Kasumi-1 (cell line): ENCODE measurements at regions not wholly inside any gene's neighbourhood (a gene's known extent, or its start where the extent isn't known, plus 50 kb on each side); places are given as distances from the start of the nearest gene placed in this dataset.

Experiments used
- DNase-seq, 2 experiments: peaks; one replicate each; lab custom pipeline; 2025; lab: John Stamatoyannopoulos, UW

GRCh38 chr6:108751851-108752732 is 96.1 kb upstream of the ARMC2 start:
- DNase-seq = no peak

- DNase-seq = no peak
Measured at GRCh38 chr6:108752733-108753590, 95.3 kb upstream of the ARMC2 start.

GRCh38 chr6:108755257-108756240 is 92.7 kb upstream of the ARMC2 start:
- DNase-seq = no peak

- no peak for DNase-seq
Measured at GRCh38 chr6:108757357-108757756, 90.9 kb upstream of the ARMC2 start.

GRCh38 chr6:108758884-108759283 is 89.3 kb upstream of the ARMC2 start:
- DNase-seq = no peak

GRCh38 chr6:108760126-108761050 is 87.8 kb upstream of the ARMC2 start:
- DNase-seq = peak; percentile 61 to 72

- DNase-seq = peak; percentile 73 to 76
Measured at GRCh38 chr6:108762394-108762793, 85.8 kb upstream of the ARMC2 start.

GRCh38 chr6:108763931-108764579 is 84.2 kb upstream of the ARMC2 start:
- DNase-seq = no peak

- DNase-seq = no peak
Measured at GRCh38 chr6:108764580-108764950, 83.7 kb upstream of the ARMC2 start.

GRCh38 chr6:108765495-108765894 is 82.7 kb upstream of the ARMC2 start:
- DNase-seq = no peak

- DNase-seq = no peak
Measured at GRCh38 chr6:108766419-108766818, 81.8 kb upstream of the ARMC2 start.

GRCh38 chr6:108766886-108767285 is 81.3 kb upstream of the ARMC2 start:
- DNase-seq = no peak

- DNase-seq = no peak
Measured at GRCh38 chr6:108767418-108768165, 80.6 kb upstream of the ARMC2 start.

- DNase-seq = no peak
Measured at GRCh38 chr6:108768166-108768555, 80.1 kb upstream of the ARMC2 start.

GRCh38 chr6:108768792-108769524 is 79.3 kb upstream of the ARMC2 start:
- no peak for DNase-seq

GRCh38 chr6:108771421-108771820 is 76.8 kb upstream of the ARMC2 start:
- DNase-seq = no peak

- no peak for DNase-seq
Measured at GRCh38 chr6:108774555-108774954, 73.7 kb upstream of the ARMC2 start.

GRCh38 chr6:108777536-108777935 is 70.7 kb upstream of the ARMC2 start:
- DNase-seq = no peak
